MG63 (cell line): ENCODE measurements at regions not wholly inside any gene's neighbourhood (a gene's known extent, or its start where the extent isn't known, plus 50 kb on each side); places are given as distances from the start of the nearest gene placed in this dataset.

ENCODE experiments used
- DNase-seq: peaks from one replicate; pipeline ENCODE4 v3.0.0-alpha.2; 2020
- H3K27me3 ChIP-seq: fragments of 250-450 bp; sonication (Bioruptor Pico); 2 replicates; pipeline ENCODE4 v1.5.1; 2020; ENCODE audit warnings: mild to moderate bottlenecking, moderate library complexity
- H3K36me3 ChIP-seq: fragments of 250-450 bp; sonication (Bioruptor Pico); 2 replicates; pipeline ENCODE4 v1.5.1; 2020; ENCODE audit warnings: mild to moderate bottlenecking, moderate library complexity
- H3K4me3 ChIP-seq: fragments of 250-450 bp; sonication (Bioruptor Pico); 2 replicates; pipeline ENCODE4 v1.5.1; 2020; ENCODE audit warnings: mild to moderate bottlenecking, moderate library complexity
- H3K9me3 ChIP-seq: fragments of 250-450 bp; sonication (Bioruptor Pico); 2 replicates; pipeline ENCODE4 v1.5.1; 2020; ENCODE audit warnings: mild to moderate bottlenecking, moderate library complexity

GRCh38 chr7:17524746-17525145 is 226.3 kb downstream of the AHR start:
- DNase-seq = no peak
- H3K9me3 ChIP-seq = no peaks in the 10 kb centered on the region
- no peak overlapping the region for H3K4me3 ChIP-seq
- H3K27me3 ChIP-seq = no peaks in the 10 kb centered on the region
- no peaks in the 10 kb centered on the region for H3K36me3 ChIP-seq

DNA sequence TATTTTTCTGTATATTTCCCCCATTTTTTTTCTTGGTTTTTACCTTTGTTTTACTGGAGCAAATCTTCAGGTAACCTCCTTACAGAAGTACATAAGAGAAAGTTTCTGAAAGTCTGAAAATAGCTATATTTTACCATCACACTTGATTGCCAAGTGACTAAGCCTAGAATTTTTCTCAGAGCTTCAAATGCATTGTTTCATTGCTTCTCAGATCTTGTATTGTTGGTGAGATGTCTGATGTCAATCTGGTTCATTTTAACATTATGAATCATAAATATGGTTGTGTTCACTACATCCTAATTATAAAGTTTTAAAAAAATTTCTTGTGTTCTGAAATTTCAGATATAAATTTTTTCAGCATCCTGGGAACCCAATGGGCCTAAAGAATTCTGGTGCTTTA is 228.2 kb downstream of the AHR start:
- Histone ChIP-seq H3K9me3 (no peaks in the 10 kb centered on the region), H3K27me3 (no peaks in the 10 kb centered on the region), H3K4me3 (no peak overlapping the region), H3K36me3 (no peaks in the 10 kb centered on the region)
- no peak for DNase-seq

DNA sequence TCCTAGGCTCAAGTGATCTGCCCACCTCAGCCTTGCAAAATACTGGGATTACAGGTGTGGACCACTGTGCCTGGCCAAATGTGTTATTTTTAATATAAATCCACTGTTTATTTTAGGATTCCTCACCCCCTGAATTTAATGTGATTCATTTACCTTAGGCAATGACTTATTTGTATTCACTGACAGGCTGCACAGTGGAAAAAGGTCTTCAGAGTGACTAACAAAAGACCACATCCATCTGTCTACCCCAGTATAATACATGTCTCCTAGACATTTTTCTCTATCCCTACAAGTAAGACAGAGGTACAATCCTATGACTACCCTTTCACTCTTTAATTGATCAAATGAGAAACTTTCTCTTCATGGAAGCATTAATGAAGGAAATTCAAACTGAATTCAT is 230.2 kb downstream of the AHR start:
- no peaks in the 10 kb centered on the region for H3K9me3 ChIP-seq
- H3K27me3 ChIP-seq = no peaks in the 10 kb centered on the region
- DNase-seq = no peak
- no peaks in the 10 kb centered on the region for H3K36me3 ChIP-seq
- H3K4me3 ChIP-seq = no peak overlapping the region

GRCh38 chr7:17530244-17530643 is 231.8 kb downstream of the AHR start:
- no peak for DNase-seq
- no peaks in the 10 kb centered on the region for H3K9me3 ChIP-seq
- H3K36me3 ChIP-seq = no peaks in the 10 kb centered on the region
- no peaks in the 10 kb centered on the region for H3K27me3 ChIP-seq
- no peak overlapping the region for H3K4me3 ChIP-seq

- Histone ChIP-seq H3K36me3 (no peaks in the 10 kb centered on the region), H3K27me3 (no peaks in the 10 kb centered on the region), H3K4me3 (no peak overlapping the region), H3K9me3 (no peaks in the 10 kb centered on the region)
- no peak for DNase-seq
Measured at GRCh38 chr7:17530741-17531421, 232.4 kb downstream of the AHR start.

DNA sequence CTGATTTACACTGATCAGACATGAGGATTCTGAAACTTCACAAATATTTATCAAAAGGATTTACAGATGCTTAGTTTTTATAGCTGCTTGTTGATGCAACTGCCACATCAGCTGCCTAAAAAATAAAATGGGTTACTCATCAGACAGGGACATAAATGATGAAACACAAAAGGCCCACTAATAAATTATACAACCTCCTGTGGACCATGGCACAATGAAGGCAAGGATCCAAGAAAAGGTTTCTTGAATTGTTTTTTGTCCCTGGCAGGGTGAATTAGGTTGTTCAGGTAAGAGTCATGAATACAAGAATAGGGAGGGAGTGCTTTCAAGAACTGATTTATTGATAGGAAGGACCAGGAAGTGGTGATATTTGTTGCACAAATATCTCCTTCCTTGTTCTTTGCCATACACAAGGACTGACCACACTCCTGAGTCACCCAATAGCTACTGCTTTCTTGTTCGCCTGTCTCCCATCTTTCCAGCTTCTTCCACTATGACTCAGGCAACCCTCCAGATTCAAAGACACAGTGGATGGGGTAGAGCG is 234.5 kb downstream of the AHR start:
- no peak overlapping the region for H3K4me3 ChIP-seq
- no peaks in the 10 kb centered on the region for H3K9me3 ChIP-seq
- H3K36me3 ChIP-seq = no peaks in the 10 kb centered on the region
- peak; percentile 60 for DNase-seq
- no peaks in the 10 kb centered on the region for H3K27me3 ChIP-seq

GRCh38 chr7:17534348-17534747 is 235.9 kb downstream of the AHR start:
- no peaks in the 10 kb centered on the region for H3K36me3 ChIP-seq
- no peaks in the 10 kb centered on the region for H3K27me3 ChIP-seq
- no peak for DNase-seq
- H3K4me3 ChIP-seq = no peak overlapping the region
- no peaks in the 10 kb centered on the region for H3K9me3 ChIP-seq

DNA sequence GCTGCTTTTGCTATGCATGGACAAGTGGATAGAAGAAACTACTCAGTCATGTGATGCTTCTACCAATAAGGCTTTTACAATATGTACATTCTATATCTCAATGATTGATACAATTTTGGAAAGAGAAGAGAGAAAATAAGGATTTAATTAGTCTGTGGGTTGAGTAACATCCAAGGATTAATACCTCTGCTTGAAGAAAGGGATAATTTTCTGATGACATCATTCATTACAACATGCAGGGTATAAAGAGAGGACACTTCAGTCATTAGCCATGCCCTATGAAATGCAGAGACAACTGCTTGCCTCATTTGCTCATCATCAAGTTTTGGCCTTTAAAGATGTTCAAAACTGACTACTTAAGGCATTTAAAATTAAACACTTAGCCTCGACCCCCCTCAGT is 237.3 kb downstream of the AHR start:
- DNase-seq = no peak
- H3K4me3 ChIP-seq = no peak overlapping the region

DNA sequence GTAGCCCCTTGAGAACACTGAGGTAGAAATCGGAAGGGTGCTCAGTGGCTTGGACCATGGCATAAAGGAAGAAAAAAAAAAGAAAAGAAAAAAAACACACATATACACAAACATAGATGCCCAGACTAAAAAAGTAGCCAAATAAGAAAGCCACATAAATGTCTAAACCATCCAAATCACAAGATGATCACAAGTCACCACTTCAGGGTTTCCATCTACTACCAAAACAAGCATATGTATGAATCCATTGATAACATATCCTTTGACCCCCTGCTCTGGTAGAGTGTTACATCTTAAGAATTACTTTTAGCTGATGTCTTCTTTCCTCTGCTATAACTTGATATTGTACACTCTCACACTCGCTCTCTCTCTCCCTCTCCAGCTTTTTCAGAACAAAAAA is 245.9 kb downstream of the AHR start:
- H3K4me3 ChIP-seq = no peak overlapping the region
- H3K36me3 ChIP-seq = no peaks in the 10 kb centered on the region
- DNase-seq = no peak
- no peaks in the 10 kb centered on the region for H3K9me3 ChIP-seq
- H3K27me3 ChIP-seq = no peaks in the 10 kb centered on the region

More for the DNA sequence above, 237.3 kb downstream of the AHR start:
- no peaks in the 10 kb centered on the region for H3K27me3 ChIP-seq
- no peaks in the 10 kb centered on the region for H3K9me3 ChIP-seq
- H3K36me3 ChIP-seq = no peaks in the 10 kb centered on the region

GRCh38 chr7:17545348-17545747 is 246.9 kb downstream of the AHR start:
- no peaks in the 10 kb centered on the region for H3K36me3 ChIP-seq
- no peaks in the 10 kb centered on the region for H3K27me3 ChIP-seq
- DNase-seq = no peak
- no peaks in the 10 kb centered on the region for H3K9me3 ChIP-seq
- no peak overlapping the region for H3K4me3 ChIP-seq

DNA sequence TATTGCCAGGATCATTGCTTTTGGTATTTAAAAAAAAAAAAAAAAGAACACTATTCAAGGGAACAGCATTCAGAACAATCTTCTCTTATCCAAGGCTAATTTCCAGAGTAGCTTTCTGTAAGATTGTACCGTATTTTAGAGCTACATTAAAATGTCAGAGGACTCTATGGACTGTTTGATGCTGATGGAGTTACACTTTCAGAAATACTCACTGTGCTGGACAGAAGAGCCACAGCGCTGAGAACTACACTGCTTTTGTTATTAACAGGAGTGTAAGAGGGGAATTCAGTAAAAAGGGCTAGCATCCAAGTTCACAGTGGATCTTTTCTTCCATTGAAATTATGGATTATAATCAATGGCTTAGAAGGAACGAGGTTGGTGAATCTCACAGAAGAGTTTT is 247.7 kb downstream of the AHR start:
- H3K36me3 ChIP-seq = no peaks in the 10 kb centered on the region
- no peaks in the 10 kb centered on the region for H3K9me3 ChIP-seq
- no peaks in the 10 kb centered on the region for H3K27me3 ChIP-seq
- no peak overlapping the region for H3K4me3 ChIP-seq
- DNase-seq = no peak

DNA sequence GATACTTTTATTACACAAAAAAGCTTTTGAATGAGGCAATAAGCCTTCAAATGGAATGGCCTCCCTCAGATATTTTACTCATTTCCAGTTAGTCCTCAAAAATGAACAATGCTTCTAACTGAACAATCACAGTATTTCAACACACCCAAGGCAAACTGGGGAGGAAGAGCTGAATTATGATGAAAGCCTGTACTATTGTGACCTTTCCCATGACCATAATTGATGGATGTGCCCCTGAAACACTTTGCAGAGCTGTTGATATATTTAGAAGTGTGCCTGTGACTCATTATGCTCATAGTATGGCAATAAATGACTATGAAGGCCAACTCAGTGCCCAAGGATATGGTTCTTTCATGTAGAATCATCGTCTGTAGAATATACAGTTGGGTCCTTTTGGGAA is 248.1 kb downstream of the AHR start:
- Histone ChIP-seq H3K9me3 (no peaks in the 10 kb centered on the region), H3K4me3 (no peak overlapping the region)
- DNase-seq = no peak

DNA sequence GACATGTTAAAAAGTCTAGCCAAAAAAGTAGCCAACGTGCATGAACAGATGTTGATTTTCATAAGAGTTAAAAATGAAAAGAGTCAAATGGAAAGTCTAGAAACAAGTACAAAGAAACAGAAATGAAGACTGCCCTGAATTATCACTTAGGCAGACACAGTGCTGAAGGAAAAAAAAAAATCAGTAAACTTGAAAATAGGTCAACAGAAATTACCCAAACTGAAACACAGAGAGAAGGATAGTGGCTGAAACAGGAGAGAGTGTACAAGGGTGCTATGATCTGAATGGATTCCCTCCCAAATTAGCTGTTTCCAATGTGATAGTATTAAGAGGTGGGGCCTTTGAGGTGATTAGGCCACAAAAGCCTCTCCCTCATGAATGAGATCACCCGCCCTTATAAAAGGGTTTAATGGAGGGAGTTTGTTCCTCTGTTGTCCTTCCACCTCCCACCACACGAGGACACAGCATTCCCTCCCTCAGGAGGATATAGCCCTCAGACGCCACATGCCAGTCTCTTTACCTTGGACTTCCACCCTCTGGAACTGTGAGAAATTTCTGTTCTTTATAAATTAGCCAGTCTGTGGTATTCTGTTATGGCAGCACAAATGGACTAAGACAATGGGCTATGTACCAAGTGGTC is 249.7 kb downstream of the AHR start:
- no peak for DNase-seq
- Histone ChIP-seq H3K36me3 (no peaks in the 10 kb centered on the region), H3K4me3 (no peak overlapping the region), H3K9me3 (no peaks in the 10 kb centered on the region), H3K27me3 (no peaks in the 10 kb centered on the region)

More for the DNA sequence above, 248.1 kb downstream of the AHR start:
- Histone ChIP-seq H3K27me3 (no peaks in the 10 kb centered on the region), H3K36me3 (no peaks in the 10 kb centered on the region)

DNA sequence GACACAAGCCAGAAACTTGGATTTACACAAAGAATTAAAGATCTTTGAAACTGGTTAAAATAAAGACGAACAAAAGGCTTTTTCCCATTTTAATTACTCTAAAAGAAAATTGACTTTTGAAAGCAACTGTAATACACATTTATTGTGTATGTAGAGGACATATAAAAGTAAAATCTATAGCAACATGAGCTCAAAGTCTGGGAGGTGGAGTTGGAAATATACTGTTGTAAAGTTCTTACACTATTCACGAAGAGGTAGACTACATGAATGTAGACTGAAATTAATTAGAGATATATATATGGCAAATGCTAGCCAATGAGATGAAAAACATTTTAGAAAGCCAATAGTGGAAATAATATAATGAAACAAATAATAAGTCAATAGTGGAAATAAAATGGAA is 251.0 kb downstream of the AHR start:
- H3K9me3 ChIP-seq = no peaks in the 10 kb centered on the region
- DNase-seq = no peak
- no peaks in the 10 kb centered on the region for H3K36me3 ChIP-seq
- no peaks in the 10 kb centered on the region for H3K27me3 ChIP-seq
- H3K4me3 ChIP-seq = no peak overlapping the region

GRCh38 chr7:17552373-17552772 is 253.9 kb downstream of the AHR start:
- H3K4me3 ChIP-seq = no peak overlapping the region
- no peaks in the 10 kb centered on the region for H3K9me3 ChIP-seq
- no peak for DNase-seq

DNA sequence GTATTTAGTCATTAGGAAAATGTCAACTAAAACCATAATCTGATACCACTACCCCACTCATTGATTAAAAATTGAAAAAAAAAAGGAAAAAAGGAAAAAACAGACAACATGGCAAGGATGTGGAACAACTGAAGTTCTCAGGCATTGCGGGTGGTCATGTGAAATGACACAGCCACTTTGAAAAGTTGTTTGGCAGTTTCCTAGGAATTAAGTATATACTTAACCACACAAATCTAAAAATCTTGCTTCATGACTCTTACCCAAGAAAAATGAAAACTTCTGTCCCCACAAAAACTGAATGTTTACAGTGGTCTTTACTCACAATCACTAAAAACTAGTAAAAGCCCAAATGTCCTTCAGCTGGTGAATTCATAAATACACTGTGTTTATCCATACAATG is 254.5 kb downstream of the AHR start:
- H3K27me3 ChIP-seq = no peaks in the 10 kb centered on the region
- DNase-seq = no peak
- H3K4me3 ChIP-seq = no peak overlapping the region
- H3K36me3 ChIP-seq = no peaks in the 10 kb centered on the region
- no peaks in the 10 kb centered on the region for H3K9me3 ChIP-seq

More at GRCh38 chr7:17552373-17552772, 253.9 kb downstream of the AHR start:
- Histone ChIP-seq H3K27me3 (no peaks in the 10 kb centered on the region), H3K36me3 (no peaks in the 10 kb centered on the region)

DNA sequence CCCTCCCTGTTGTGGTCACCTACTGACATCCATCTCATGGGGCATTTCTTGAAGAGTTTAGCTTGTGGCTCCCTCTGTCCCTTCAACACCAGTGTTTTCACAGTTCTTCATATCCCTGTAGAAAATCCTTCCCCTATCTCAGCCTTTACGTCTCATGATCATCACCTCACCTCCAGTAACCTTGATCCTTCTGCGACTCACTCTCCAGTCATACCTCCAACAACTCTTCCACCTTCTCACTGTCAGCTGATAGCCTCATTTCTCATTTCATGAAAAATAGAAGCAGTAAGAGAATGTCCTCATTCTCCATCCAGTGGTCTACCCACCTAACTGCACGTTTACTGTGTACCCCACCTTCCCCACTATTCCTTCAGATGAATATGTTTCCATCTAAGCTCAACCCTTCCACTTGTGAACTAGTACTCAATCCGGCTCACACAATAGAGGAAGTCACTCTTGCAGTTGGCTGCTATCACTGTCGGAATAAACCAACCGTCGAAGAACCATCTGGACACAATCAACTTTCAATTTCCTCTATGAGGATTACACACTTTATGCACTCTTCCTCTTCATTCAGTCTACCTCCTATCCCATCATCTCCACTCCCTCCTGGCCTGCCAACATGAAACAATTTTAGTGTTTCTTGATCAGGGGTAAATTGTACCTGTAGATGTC is 256.0 kb downstream of the AHR start:
- Histone ChIP-seq H3K4me3 (no peak overlapping the region), H3K27me3 (no peaks in the 10 kb centered on the region), H3K9me3 (no peaks in the 10 kb centered on the region), H3K36me3 (no peaks in the 10 kb centered on the region)
- DNase-seq = no peak
